Hematopoietic multipotent progenitor cell treated with erythropoietin and hydrocortisone succinate and interleukin-3 and kit ligand, for 8 days (in vitro differentiated cells): ENCODE measurements at regions not wholly inside any gene's neighbourhood (a gene's known extent, or its start where the extent isn't known, plus 50 kb on each side); places are given as distances from the start of the nearest gene placed in this dataset.
"Not testable (repeated sequence)": the region's sequence is repeated elsewhere in the genome, so short reads cannot be mapped to it uniquely, and the experiment has no call there.

Experiments
- DNase-seq: peaks from one replicate; pipeline ENCODE4 v3.0.0-alpha.2; 2015

- no peak for DNase-seq
Measured at GRCh38 chr20:51305316-51306052, 237.0 kb downstream of the NFATC2 start.

GRCh38 chr20:51303731-51304670, 238.5 kb downstream of the NFATC2 start:
- no peak for DNase-seq

GRCh38 chr20:51301026-51301425, 241.5 kb downstream of the NFATC2 start:
- no peak for DNase-seq

GRCh38 chr20:51300104-51300503, 242.4 kb downstream of the NFATC2 start:
- DNase-seq: no peak

- no peak for DNase-seq
Measured at GRCh38 chr20:51299413-51299812, 243.1 kb downstream of the NFATC2 start.

- no peak for DNase-seq
Measured at GRCh38 chr20:51298141-51298749, 244.3 kb downstream of the NFATC2 start.

GRCh38 chr20:51287628-51288413, 254.7 kb downstream of the NFATC2 start:
- DNase-seq: no peak

GRCh38 chr20:51286758-51287157, 255.8 kb downstream of the NFATC2 start:
- no peak for DNase-seq

- DNase-seq: no peak
Measured at GRCh38 chr20:51285684-51286083, 256.8 kb downstream of the NFATC2 start.

GRCh38 chr20:51284871-51285270, 257.6 kb downstream of the NFATC2 start:
- no peak for DNase-seq

GRCh38 chr20:51284176-51284575, 258.3 kb downstream of the NFATC2 start:
- no peak for DNase-seq

GRCh38 chr20:51281521-51281920, 258.6 kb upstream of the KCNG1 start:
- DNase-seq: no peak

GRCh38 chr20:51280047-51280446, 257.1 kb upstream of the KCNG1 start:
- no peak for DNase-seq

GRCh38 chr20:51277961-51278360, 255.1 kb upstream of the KCNG1 start:
- no peak for DNase-seq

GRCh38 chr20:51276296-51276695, 253.4 kb upstream of the KCNG1 start:
- no peak for DNase-seq

- DNase-seq: no peak
Measured at GRCh38 chr20:51275826-51276225, 252.9 kb upstream of the KCNG1 start.

- DNase-seq: no peak
Measured at GRCh38 chr20:51275181-51275580, 252.3 kb upstream of the KCNG1 start.

GRCh38 chr20:51272401-51272800, 249.5 kb upstream of the KCNG1 start:
- no peak for DNase-seq

- DNase-seq: no peak
Measured at GRCh38 chr20:51271931-51272330, 249.0 kb upstream of the KCNG1 start.

- DNase-seq: not testable (repeated sequence)
Measured at GRCh38 chr20:51271289-51271688, 248.4 kb upstream of the KCNG1 start.

- DNase-seq: no peak
Measured at GRCh38 chr20:51269671-51270070, 246.8 kb upstream of the KCNG1 start.

GRCh38 chr20:51267679-51268078, 244.8 kb upstream of the KCNG1 start:
- no peak for DNase-seq

- DNase-seq: no peak
Measured at GRCh38 chr20:51266353-51266752, 243.4 kb upstream of the KCNG1 start.
